ENCODE measurements at regions not wholly inside any gene's neighbourhood (a gene's known extent, or its start where the extent isn't known, plus 50 kb on each side); places are given as distances from the start of the nearest gene placed in this dataset.

DNA sequence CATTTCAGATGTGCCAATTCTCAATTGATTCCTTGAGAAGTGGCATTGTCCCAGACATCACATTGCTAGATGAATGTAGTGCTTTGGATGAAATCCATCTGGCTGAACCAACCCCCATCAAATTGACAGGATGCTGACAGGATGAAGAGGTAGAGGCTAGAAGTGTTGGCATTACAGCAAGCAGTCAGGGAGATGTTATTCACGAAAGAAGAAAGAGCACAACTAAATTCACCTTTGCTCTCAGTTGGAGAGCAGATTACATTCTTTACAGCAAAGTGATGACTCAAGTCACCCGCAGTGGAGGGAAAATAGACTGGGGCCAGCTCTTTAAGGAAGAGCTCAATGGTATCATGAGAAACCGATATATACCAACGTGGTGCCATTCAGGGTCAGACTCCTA, 259.6 kb downstream of the C4orf33 start:
- Histone ChIP-seq H3K36me3 (ENCODE audit: insufficient read depth, low read length, poor library complexity, severe bottlenecking) (no peaks in the 10 kb centered on the region), H3K27ac (ENCODE audit: low read depth, low read length, poor library complexity, severe bottlenecking) (no peak overlapping the region), H3K4me3 (ENCODE audit: low read depth, low read length, poor library complexity, severe bottlenecking) (no peak overlapping the region), H3K4me1 (ENCODE audit: insufficient read depth, low read length, poor library complexity, severe bottlenecking) (no peaks in the 10 kb centered on the region), H3K9me3 (ENCODE audit: low read depth, low read length, poor library complexity, severe bottlenecking) (no peaks in the 10 kb centered on the region), H3K27me3 (replicated peaks; ENCODE audit: insufficient read depth, low read depth, low read length, poor library complexity) (no peaks in the 10 kb centered on the region)
- no TSS peak for BruUV-seq (replicated peaks)
- ChIA-PET POLR2A (ENCODE audit: low non-redundant PET) (no interaction called here), CTCF (no interaction called here)
- no peak for DNase-seq (ENCODE audit: low spot score)
- no peak for TF ChIP-seq EZH2 (IDR thresholded peaks at IDR 0.05; ENCODE audit: borderline replicate concordance, low read depth, low read length, poor library complexity, severe bottlenecking)
- TF ChIP-seq, protein P1, sequence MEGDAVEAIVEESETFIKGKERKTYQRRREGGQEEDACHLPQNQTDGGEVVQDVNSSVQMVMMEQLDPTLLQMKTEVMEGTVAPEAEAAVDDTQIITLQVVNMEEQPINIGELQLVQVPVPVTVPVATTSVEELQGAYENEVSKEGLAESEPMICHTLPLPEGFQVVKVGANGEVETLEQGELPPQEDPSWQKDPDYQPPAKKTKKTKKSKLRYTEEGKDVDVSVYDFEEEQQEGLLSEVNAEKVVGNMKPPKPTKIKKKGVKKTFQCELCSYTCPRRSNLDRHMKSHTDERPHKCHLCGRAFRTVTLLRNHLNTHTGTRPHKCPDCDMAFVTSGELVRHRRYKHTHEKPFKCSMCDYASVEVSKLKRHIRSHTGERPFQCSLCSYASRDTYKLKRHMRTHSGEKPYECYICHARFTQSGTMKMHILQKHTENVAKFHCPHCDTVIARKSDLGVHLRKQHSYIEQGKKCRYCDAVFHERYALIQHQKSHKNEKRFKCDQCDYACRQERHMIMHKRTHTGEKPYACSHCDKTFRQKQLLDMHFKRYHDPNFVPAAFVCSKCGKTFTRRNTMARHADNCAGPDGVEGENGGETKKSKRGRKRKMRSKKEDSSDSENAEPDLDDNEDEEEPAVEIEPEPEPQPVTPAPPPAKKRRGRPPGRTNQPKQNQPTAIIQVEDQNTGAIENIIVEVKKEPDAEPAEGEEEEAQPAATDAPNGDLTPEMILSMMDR (conservative IDR thresholded peaks at IDR 0.05; ENCODE audit: low read depth, low read length): no peak
- intact Hi-C loops (cut with micrococcal nuclease; ENCODE audit: unreplicated experiment): no loop called here

DNA sequence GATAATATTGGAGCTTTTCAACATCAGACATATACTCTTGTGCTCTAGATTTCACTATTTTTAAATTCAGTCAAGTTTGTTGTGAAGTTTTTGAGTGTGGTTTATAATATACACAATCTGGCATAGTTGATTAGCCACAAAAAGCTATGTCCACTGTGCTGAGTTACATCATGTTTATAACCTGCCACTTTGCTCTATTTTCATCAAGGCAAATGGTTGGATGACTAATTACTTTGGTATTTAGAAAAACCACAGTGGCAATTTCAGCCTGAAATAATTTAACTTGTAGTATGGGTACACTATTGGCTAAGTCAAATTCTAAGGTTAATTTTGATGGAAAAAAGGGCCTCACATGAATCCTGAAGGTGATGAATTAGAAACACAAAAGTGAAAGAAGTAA, 262.6 kb downstream of the C4orf33 start:
- no peak overlapping the region for H3K4me3 ChIP-seq (ENCODE audit: low read depth, low read length, poor library complexity, severe bottlenecking)
- BruUV-seq (replicated peaks): no TSS peak
- ChIA-PET CTCF (no interaction called here), POLR2A (ENCODE audit: low non-redundant PET) (no interaction called here)
- no peaks in the 10 kb centered on the region for H3K4me1 ChIP-seq (ENCODE audit: insufficient read depth, low read length, poor library complexity, severe bottlenecking)
- no peaks in the 10 kb centered on the region for H3K9me3 ChIP-seq (ENCODE audit: low read depth, low read length, poor library complexity, severe bottlenecking)
- H3K27me3 ChIP-seq (replicated peaks; ENCODE audit: insufficient read depth, low read depth, low read length, poor library complexity): no peaks in the 10 kb centered on the region
- intact Hi-C loops (cut with micrococcal nuclease; ENCODE audit: unreplicated experiment): no loop called here
- no peak overlapping the region for H3K27ac ChIP-seq (ENCODE audit: low read depth, low read length, poor library complexity, severe bottlenecking)
- TF ChIP-seq EZH2 (IDR thresholded peaks at IDR 0.05; ENCODE audit: borderline replicate concordance, low read depth, low read length, poor library complexity, severe bottlenecking): no peak
- peak; percentile 13 for DNase-seq (ENCODE audit: low spot score)
- no peaks in the 10 kb centered on the region for H3K36me3 ChIP-seq (ENCODE audit: insufficient read depth, low read length, poor library complexity, severe bottlenecking)

DNA sequence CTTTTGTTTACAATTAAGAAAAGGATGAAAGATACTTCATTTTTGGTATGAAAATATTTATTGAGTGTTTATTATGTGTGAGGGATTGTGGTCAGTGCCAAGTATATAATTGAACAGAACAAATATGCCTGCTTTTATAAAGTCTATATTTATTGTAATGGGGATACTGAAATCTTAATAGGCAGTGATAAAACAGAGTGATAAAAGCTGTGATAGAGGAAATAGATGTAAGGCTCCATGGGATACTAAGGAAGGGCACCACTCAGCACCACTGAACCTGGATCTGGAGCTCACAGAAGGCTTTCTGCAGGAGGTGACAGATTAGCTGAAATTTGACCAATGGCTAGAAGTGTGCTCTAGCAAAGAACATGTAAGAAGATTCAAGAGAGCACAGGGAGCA, 263.5 kb downstream of the C4orf33 start:
- Histone ChIP-seq H3K9me3 (ENCODE audit: low read depth, low read length, poor library complexity, severe bottlenecking) (no peaks in the 10 kb centered on the region), H3K4me3 (ENCODE audit: low read depth, low read length, poor library complexity, severe bottlenecking) (no peak overlapping the region), H3K27ac (ENCODE audit: low read depth, low read length, poor library complexity, severe bottlenecking) (no peak overlapping the region), H3K4me1 (ENCODE audit: insufficient read depth, low read length, poor library complexity, severe bottlenecking) (no peaks in the 10 kb centered on the region), H3K36me3 (ENCODE audit: insufficient read depth, low read length, poor library complexity, severe bottlenecking) (no peaks in the 10 kb centered on the region), H3K27me3 (replicated peaks; ENCODE audit: insufficient read depth, low read depth, low read length, poor library complexity) (no peaks in the 10 kb centered on the region)
- intact Hi-C loops (cut with micrococcal nuclease; ENCODE audit: unreplicated experiment): no loop called here
- ChIA-PET CTCF (no interaction called here), POLR2A (ENCODE audit: low non-redundant PET) (no interaction called here)
- TF ChIP-seq EZH2 (IDR thresholded peaks at IDR 0.05; ENCODE audit: borderline replicate concordance, low read depth, low read length, poor library complexity, severe bottlenecking): no peak
- TF ChIP-seq, protein P1 (conservative IDR thresholded peaks at IDR 0.05; ENCODE audit: low read depth, low read length): no peak
- BruUV-seq (replicated peaks): no TSS peak
- no peak for DNase-seq (ENCODE audit: low spot score)

DNA sequence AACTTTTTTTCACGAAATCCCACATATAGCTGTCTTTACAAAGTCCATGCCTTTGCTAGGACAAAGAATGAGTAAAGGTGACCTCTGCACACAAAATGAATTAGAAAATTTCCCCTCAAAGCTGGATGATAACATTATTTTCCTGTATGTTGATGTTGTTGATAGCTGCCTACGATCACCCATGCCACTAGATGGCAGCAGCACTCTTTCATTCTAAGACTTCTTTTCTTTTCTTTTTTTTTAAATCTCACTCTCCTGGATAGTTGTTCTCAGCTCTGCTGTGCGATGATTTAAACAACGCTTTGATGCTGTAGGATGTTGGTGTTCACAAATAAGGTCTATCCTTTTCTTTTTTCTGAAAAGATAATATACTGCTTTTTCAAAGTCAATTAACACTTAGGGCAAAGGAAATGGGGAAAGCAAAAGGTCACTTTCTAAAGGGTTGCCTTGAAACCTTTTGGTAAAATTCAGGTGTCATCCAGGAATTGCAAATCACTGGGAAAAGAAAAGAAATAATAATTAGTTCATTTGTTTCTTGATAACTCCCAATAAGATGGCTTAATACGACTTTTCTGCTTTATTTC, 266.8 kb downstream of the C4orf33 start:
- H3K27ac ChIP-seq (ENCODE audit: low read depth, low read length, poor library complexity, severe bottlenecking): no peak overlapping the region
- no peak overlapping the region for H3K4me3 ChIP-seq (ENCODE audit: low read depth, low read length, poor library complexity, severe bottlenecking)
- DNase-seq (ENCODE audit: low spot score): peak; percentile 76
- intact Hi-C loops (cut with micrococcal nuclease; ENCODE audit: unreplicated experiment): loop anchor here (1.0 to 10.0 kb wide), 5 partner anchors 165 to 1726 kb away; no protein-coding TSS in a partner anchor
- TF ChIP-seq, protein P1 (conservative IDR thresholded peaks at IDR 0.05; ENCODE audit: low read depth, low read length): peak; percentile 88
- no peak for TF ChIP-seq EZH2 (IDR thresholded peaks at IDR 0.05; ENCODE audit: borderline replicate concordance, low read depth, low read length, poor library complexity, severe bottlenecking)
- no TSS peak for BruUV-seq (replicated peaks)
- H3K9me3 ChIP-seq (ENCODE audit: low read depth, low read length, poor library complexity, severe bottlenecking): no peaks in the 10 kb centered on the region
- H3K4me1 ChIP-seq (ENCODE audit: insufficient read depth, low read length, poor library complexity, severe bottlenecking): no peaks in the 10 kb centered on the region
- ChIA-PET POLR2A (ENCODE audit: low non-redundant PET) (interaction anchor here (0.6 kb wide), 1 partner anchor 277 kb away, joined by 4 read pairs; no protein-coding TSS in a partner anchor), CTCF (interaction anchor here (1.6 kb wide), 1 partner anchor 279 kb away, joined by 8 read pairs; no protein-coding TSS in a partner anchor)
- no peaks in the 10 kb centered on the region for H3K36me3 ChIP-seq (ENCODE audit: insufficient read depth, low read length, poor library complexity, severe bottlenecking)
- H3K27me3 ChIP-seq (replicated peaks; ENCODE audit: insufficient read depth, low read depth, low read length, poor library complexity): no peaks in the 10 kb centered on the region

Measured in A673 (cell line).